Activated CD8-positive, alpha-beta T cell treated with anti-CD3 and anti-CD28 coated beads, Interleukin-2, amount 10 ng/mL, durations not matched to agents 7 days and 5 days (primary cell): ENCODE measurements at regions not wholly inside any gene's neighbourhood (a gene's known extent, or its start where the extent isn't known, plus 50 kb on each side); places are given as distances from the start of the nearest gene placed in this dataset.

Experiments
- ATAC-seq: fragments of 150-1000 bp; cut with Tn5 transposase; one replicate; pipeline ENCODE4 v1.10.0; 2021; ENCODE audit warnings: moderate library complexity
- CTCF ChIA-PET: fragments of 350-600 bp; sonication (Branson Sonifier 250); formaldehyde crosslinking; loops from one replicate; lab custom pipeline; 2021; ENCODE audit warnings: antibody characterized with exemption; lab: Charles Lee
- POLR2A ChIA-PET: fragments of 350-600 bp; sonication (Branson Sonifier 250); formaldehyde crosslinking; loops from one replicate; lab custom pipeline; 2021; ENCODE audit warnings: antibody characterized with exemption; lab: Charles Lee
- DNase-seq: peaks from one replicate; pipeline ENCODE4 v3.0.0-alpha.2; 2020
- H3K27ac Mint-ChIP-seq: one replicate; pipeline ENCODE4 v1.8.0; 2021; ENCODE audit warnings: mild to moderate bottlenecking, mixed read lengths
- H3K27me3 Mint-ChIP-seq: one replicate; pipeline ENCODE4 v1.8.0; 2021; ENCODE audit warnings: low read depth, mixed read lengths
- H3K36me3 Mint-ChIP-seq: one replicate; pipeline ENCODE4 v1.8.0; 2021; ENCODE audit warnings: low read depth, mixed read lengths
- H3K4me1 Mint-ChIP-seq: one replicate; pipeline ENCODE4 v1.8.0; 2021; ENCODE audit warnings: low read depth, mixed read lengths
- H3K4me3 Mint-ChIP-seq: one replicate; pipeline ENCODE4 v1.8.0; 2021; ENCODE audit warnings: mild to moderate bottlenecking, mixed read lengths
- H3K9me3 Mint-ChIP-seq: one replicate; pipeline ENCODE4 v1.8.0; 2022; ENCODE audit warnings: mixed read lengths; ENCODE audit not compliant: insufficient read depth

DNA sequence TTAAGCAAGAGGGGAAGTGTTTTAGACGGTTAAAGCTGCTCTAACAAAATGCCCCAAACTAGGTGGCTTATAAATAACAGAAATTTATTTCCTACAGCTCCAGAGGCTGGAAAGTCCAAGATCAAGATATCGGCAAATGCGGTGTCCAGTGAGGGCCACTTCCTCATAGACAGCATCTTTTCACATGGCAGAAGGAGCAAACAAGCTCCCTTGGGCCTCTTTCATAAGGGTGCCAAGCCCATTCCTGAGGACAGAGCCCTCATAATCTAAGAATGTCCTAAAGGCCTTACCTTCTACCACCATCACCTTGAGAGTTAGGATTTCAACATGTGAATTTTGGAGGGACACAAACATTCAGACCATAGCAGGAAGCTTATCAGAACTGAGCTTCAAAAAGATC is 57.3 kb upstream of the PPP1CB start:
- CTCF ChIA-PET, result interaction anchor here (0.8 kb wide), 1 partner anchor 100 kb away, joined by 3 read pairs; no protein-coding TSS in a partner anchor
- ATAC-seq, result no peak
- no peak for DNase-seq
- H3K4me1 Mint-ChIP-seq, result no peaks in the 10 kb centered on the region
- no peak overlapping the region for H3K27ac Mint-ChIP-seq
- H3K36me3 Mint-ChIP-seq, result no peaks in the 10 kb centered on the region
- no peaks in the 10 kb centered on the region for H3K9me3 Mint-ChIP-seq
- no peak overlapping the region for H3K4me3 Mint-ChIP-seq
- no peaks in the 10 kb centered on the region for H3K27me3 Mint-ChIP-seq
- POLR2A ChIA-PET, result no interaction called here

DNA sequence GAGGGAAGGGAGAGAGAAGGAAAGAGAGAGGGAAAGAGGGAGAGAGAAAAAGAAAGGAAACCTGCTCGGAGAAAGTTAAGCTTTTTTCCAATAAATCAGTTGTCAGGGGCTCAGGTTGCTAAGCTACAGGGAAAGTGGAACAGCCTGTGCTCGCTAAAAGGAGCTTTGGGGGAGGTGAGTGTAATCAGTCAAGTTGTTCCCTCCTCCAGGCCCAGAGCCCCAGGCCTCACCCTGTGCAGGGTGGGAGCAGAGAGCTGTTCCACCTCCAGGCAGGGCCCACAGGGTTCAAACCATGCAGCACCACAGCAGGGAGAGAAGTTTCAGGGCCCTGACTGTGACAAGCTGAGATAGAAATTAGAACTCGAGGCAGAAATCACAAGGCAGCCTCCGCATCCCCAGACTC is 56.4 kb upstream of the PPP1CB start:
- no peak overlapping the region for H3K4me3 Mint-ChIP-seq
- ATAC-seq, result no peak
- no peaks in the 10 kb centered on the region for H3K36me3 Mint-ChIP-seq
- H3K27ac Mint-ChIP-seq, result no peak overlapping the region
- POLR2A ChIA-PET, result no interaction called here
- no peaks in the 10 kb centered on the region for H3K4me1 Mint-ChIP-seq
- no peaks in the 10 kb centered on the region for H3K27me3 Mint-ChIP-seq
- DNase-seq, result no peak
- no peaks in the 10 kb centered on the region for H3K9me3 Mint-ChIP-seq
- CTCF ChIA-PET, result no interaction called here

DNA sequence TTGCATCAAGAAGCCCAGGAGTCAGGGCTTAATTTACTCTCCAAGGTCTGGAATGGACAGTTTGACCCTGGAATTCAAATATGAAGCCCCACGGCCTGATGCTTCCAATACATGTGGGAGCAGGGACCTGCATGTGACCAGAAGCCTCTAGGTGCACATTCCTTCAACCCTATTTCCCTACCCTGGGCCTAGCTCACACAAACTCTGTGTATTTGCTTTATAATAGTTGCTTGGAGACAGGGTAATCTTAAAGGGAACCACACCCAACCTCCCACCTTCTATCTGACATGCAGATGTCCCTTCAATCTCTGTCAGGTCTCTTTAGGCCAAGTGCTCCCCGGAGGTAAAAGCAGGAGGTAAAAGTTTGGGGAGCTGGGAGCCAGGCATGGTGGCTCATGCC is 55.4 kb upstream of the PPP1CB start:
- ATAC-seq, result no peak
- ChIA-PET POLR2A (no interaction called here), CTCF (no interaction called here)
- Mint-ChIP-seq H3K9me3 (no peaks in the 10 kb centered on the region), H3K27ac (no peak overlapping the region), H3K4me3 (no peak overlapping the region), H3K27me3 (no peaks in the 10 kb centered on the region), H3K4me1 (no peaks in the 10 kb centered on the region), H3K36me3 (no peaks in the 10 kb centered on the region)
- no peak for DNase-seq

DNA sequence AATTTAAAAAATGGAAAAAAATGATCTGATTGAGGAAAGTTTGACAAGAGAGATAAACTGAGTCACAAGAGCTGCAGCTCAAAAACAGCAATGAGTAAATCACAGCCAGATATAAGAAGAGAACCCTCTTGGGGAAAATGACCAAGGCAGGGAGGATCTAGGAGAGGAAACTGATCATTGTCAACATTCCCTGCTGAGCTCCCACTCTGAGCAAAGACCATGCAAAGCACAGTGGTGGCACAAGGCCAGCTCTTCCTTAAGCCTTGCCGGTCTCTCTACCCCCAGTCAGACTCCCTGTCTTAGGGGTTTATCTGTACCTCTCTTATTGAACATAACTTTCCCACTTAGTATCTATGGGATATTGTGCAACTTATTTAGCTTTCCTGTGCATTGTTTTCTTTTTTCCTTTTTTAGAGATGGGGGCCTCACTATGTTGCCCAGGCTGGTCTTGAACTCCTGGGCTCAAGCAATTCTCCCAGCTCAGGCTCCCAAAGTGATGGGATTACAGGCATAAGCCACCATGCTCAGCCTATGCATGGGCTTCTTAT is 54.0 kb upstream of the PPP1CB start:
- ChIA-PET CTCF (interaction anchor here (0.7 to 3.4 kb wide), 2 partner anchors 103 to 1616 kb away, joined by 3 to 11 read pairs; no protein-coding TSS in a partner anchor), POLR2A (interaction anchor here (0.6 kb wide), 1 partner anchor 31 kb away, joined by 3 read pairs; no protein-coding TSS in a partner anchor)
- ATAC-seq (no peak), DNase-seq (no peak)
- H3K36me3 Mint-ChIP-seq, result no peaks in the 10 kb centered on the region
- H3K4me3 Mint-ChIP-seq, result no peak overlapping the region
- H3K27me3 Mint-ChIP-seq, result no peaks in the 10 kb centered on the region
- no peak overlapping the region for H3K27ac Mint-ChIP-seq
- peaks cover 6% of the 10 kb centered on the region for H3K4me1 Mint-ChIP-seq
- H3K9me3 Mint-ChIP-seq, result no peaks in the 10 kb centered on the region

DNA sequence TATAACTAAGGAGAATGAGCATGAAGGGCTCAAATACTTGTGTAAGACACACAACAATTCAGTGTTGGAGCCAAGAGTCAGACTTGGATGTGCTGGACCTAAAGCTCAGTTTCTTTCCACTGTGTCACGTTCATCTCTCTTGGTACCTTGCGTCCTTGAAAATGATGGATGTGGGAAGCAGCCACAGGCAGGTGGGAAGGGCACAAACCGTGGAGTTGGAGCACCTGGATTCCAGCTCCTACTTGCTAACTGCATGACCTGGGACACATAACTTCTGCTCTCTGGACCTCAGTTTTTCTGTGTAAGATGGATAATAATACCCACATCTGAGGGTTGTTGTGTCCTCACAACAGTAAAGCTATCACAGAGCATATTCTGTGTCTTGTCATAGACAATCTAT is 53.1 kb upstream of the PPP1CB start:
- Mint-ChIP-seq H3K4me1 (peaks cover 11% of the 10 kb centered on the region), H3K36me3 (no peaks in the 10 kb centered on the region), H3K27ac (no peak overlapping the region), H3K27me3 (no peaks in the 10 kb centered on the region), H3K9me3 (no peaks in the 10 kb centered on the region), H3K4me3 (no peak overlapping the region)
- DNase-seq (no peak), ATAC-seq (no peak)
- POLR2A ChIA-PET, result no interaction called here
- CTCF ChIA-PET, result interaction anchor here (0.7 to 3.4 kb wide), 2 partner anchors 104 to 1617 kb away, joined by 3 to 11 read pairs; no protein-coding TSS in a partner anchor
